Hematopoietic multipotent progenitor cell treated with erythropoietin and hydrocortisone succinate and interleukin-3 and kit ligand, for 6 days (in vitro differentiated cells): ENCODE measurements at regions not wholly inside any gene's neighbourhood (a gene's known extent, or its start where the extent isn't known, plus 50 kb on each side); places are given as distances from the start of the nearest gene placed in this dataset.

Experiments used
- DNase-seq: peaks from one replicate; pipeline ENCODE4 v3.0.0-alpha.2; 2015

GRCh38 chrX:44040406-44040805, 67.2 kb upstream of the NDP start:
- DNase-seq = no peak

GRCh38 chrX:44039556-44039955, 66.4 kb upstream of the NDP start:
- DNase-seq = no peak

- no peak for DNase-seq
Observed at GRCh38 chrX:44036336-44036735, 63.1 kb upstream of the NDP start.

GRCh38 chrX:44035571-44035970, 62.4 kb upstream of the NDP start:
- DNase-seq = no peak

- no peak for DNase-seq
Observed at GRCh38 chrX:44032479-44032878, 59.3 kb upstream of the NDP start.

- no peak for DNase-seq
Observed at GRCh38 chrX:44025555-44025954, 52.4 kb upstream of the NDP start.
